Gastrocnemius medialis (tissue), 4 donors: ENCODE measurements at regions not wholly inside any gene's neighbourhood (a gene's known extent, or its start where the extent isn't known, plus 50 kb on each side); places are given as distances from the start of the nearest gene placed in this dataset.

Source experiments
- POLR2A ChIP-seq, 2 donors: fragments of 450-650 bp; IDR thresholded peaks; one replicate each; pipeline ENCODE4 v1.6.1; 2017; ENCODE audit warnings: antibody characterized with exemption in 2 of 2, mild to moderate bottlenecking in 2 of 2, moderate library complexity in 2 of 2
- TF ChIP-seq, protein P1 (sequence below), 5 experiments: fragments of 450-650 bp in 3 of 5; fragments of 200-600 bp in 2 of 5; sonication (generic) in 2 of 5; IDR thresholded peaks in 4 of 5; conservative IDR thresholded peaks in 1 of 5; 1 replicate in 4 of 5; 2 replicates in 1 of 5; pipeline ENCODE4 v1.5.1; 2016 to 2019; ENCODE audit warnings: antibody characterized with exemption in 5 of 5, mild to moderate bottlenecking in 3 of 5, moderate library complexity in 3 of 5

DNA sequence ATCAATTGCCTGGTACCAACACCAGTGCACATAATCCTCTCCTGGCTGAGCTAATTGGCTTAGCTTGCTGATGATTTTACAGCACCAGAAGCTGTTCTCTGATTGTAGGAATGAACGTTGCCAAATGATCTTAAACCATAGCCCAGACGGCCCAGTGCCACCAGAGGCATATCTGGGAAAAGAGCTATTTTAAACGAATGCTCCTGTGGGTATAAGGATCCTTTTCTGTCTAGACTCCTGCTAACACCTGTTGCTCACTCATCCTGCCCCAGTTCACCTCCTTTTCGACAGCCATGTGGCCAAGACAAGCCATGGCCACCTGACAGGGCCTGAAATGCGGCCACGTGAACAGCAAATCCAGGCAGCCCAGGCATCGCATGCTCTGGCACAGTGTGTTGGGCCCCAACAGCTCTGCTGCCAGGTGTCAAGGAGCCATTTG is 289.9 kb upstream of the SLC30A5 start:
- TF ChIP-seq, protein P1, sequence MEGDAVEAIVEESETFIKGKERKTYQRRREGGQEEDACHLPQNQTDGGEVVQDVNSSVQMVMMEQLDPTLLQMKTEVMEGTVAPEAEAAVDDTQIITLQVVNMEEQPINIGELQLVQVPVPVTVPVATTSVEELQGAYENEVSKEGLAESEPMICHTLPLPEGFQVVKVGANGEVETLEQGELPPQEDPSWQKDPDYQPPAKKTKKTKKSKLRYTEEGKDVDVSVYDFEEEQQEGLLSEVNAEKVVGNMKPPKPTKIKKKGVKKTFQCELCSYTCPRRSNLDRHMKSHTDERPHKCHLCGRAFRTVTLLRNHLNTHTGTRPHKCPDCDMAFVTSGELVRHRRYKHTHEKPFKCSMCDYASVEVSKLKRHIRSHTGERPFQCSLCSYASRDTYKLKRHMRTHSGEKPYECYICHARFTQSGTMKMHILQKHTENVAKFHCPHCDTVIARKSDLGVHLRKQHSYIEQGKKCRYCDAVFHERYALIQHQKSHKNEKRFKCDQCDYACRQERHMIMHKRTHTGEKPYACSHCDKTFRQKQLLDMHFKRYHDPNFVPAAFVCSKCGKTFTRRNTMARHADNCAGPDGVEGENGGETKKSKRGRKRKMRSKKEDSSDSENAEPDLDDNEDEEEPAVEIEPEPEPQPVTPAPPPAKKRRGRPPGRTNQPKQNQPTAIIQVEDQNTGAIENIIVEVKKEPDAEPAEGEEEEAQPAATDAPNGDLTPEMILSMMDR (IDR thresholded peaks at IDR 0.05 in 4 of 5, conservative IDR thresholded peaks at IDR 0.05 in 1 of 5): no peak
- TF ChIP-seq POLR2A (IDR thresholded peaks at IDR 0.05): no peak
